Lower lobe of right lung (tissue), 2 donors: ENCODE measurements at regions not wholly inside any gene's neighbourhood (a gene's known extent, or its start where the extent isn't known, plus 50 kb on each side); places are given as distances from the start of the nearest gene placed in this dataset.

Experiments used
- ATAC-seq, 2 donors: fragments of 200-7000 bp; cut with Tn5 transposase; one replicate each; pipeline ENCODE4 v1.9.1; 2020 to 2022; ENCODE audit warnings: mild to moderate bottlenecking in 2 of 2, moderate library complexity in 2 of 2
- DNase-seq: peaks from one replicate; pipeline ENCODE4 v3.0.0-alpha.2; 2020
- H3K27ac ChIP-seq: fragments of 200-600 bp; one replicate; pipeline ENCODE4 v1.8.0; 2022
- H3K27me3 ChIP-seq: fragments of 200-600 bp; one replicate; pipeline ENCODE4 v1.8.0; 2022; ENCODE audit warnings: low read depth
- H3K36me3 ChIP-seq: fragments of 200-600 bp; one replicate; pipeline ENCODE4 v1.8.0; 2022; ENCODE audit warnings: mild to moderate bottlenecking
- H3K4me1 ChIP-seq: fragments of 200-600 bp; one replicate; pipeline ENCODE4 v1.8.0; 2022
- H3K4me3 ChIP-seq: fragments of 200-600 bp; one replicate; pipeline ENCODE4 v1.8.0; 2022; ENCODE audit warnings: mild to moderate bottlenecking
- H3K9me3 ChIP-seq: fragments of 200-600 bp; one replicate; pipeline ENCODE4 v1.8.0; 2022
- CTCF ChIP-seq: fragments of 200-600 bp; IDR thresholded peaks from one replicate; pipeline ENCODE4 v1.8.0; 2022; ENCODE audit warnings: antibody characterized with exemption, mild to moderate bottlenecking
- intact Hi-C: fragments of 100-400 bp; cut with DNase I; formaldehyde crosslinking; loops from one replicate; pipeline ENCODE4 v1.11.0; 2022
- donor health status: DM: no; HTN: yes; CAD: no; lungs with severe emphysema.

- Histone ChIP-seq H3K4me1 (no peaks in the 10 kb centered on the region), H3K27ac (no peak overlapping the region), H3K9me3 (peaks cover 8% of the 10 kb centered on the region), H3K36me3 (no peaks in the 10 kb centered on the region), H3K4me3 (no peak overlapping the region), H3K27me3 (no peaks in the 10 kb centered on the region)
- no peak for TF ChIP-seq CTCF
- DNase-seq = no peak
- no peak for ATAC-seq
- intact Hi-C loops = no loop called here
These were observed 178.0 kb upstream of the MOCS2 start for GRCh38 chr5:53287573-53287972.

GRCh38 chr5:53288511-53288910, 179.0 kb upstream of the MOCS2 start:
- Histone ChIP-seq H3K4me1 (no peaks in the 10 kb centered on the region), H3K36me3 (no peaks in the 10 kb centered on the region), H3K9me3 (peaks cover 8% of the 10 kb centered on the region), H3K27me3 (no peaks in the 10 kb centered on the region), H3K27ac (no peak overlapping the region), H3K4me3 (no peak overlapping the region)
- ATAC-seq (no peak), DNase-seq (no peak)
- no peak for TF ChIP-seq CTCF
- intact Hi-C loops = no loop called here

GRCh38 chr5:53291047-53291446, 181.5 kb upstream of the MOCS2 start:
- H3K36me3 ChIP-seq = no peaks in the 10 kb centered on the region
- no peaks in the 10 kb centered on the region for H3K4me1 ChIP-seq
- intact Hi-C loops = no loop called here
- TF ChIP-seq CTCF = no peak
- no peaks in the 10 kb centered on the region for H3K27me3 ChIP-seq
- H3K27ac ChIP-seq = no peak overlapping the region
- DNase-seq (no peak), ATAC-seq (peak in 1 of 2 donors; percentile 51)
- H3K4me3 ChIP-seq = no peak overlapping the region
- H3K9me3 ChIP-seq = peaks cover 8% of the 10 kb centered on the region

- Histone ChIP-seq H3K36me3 (no peaks in the 10 kb centered on the region), H3K4me1 (no peaks in the 10 kb centered on the region), H3K4me3 (no peak overlapping the region), H3K27me3 (no peaks in the 10 kb centered on the region), H3K27ac (peak overlapping the region; percentile 34), H3K9me3 (peaks cover 8% of the 10 kb centered on the region)
- no peak for TF ChIP-seq CTCF
- DNase-seq = no peak
- intact Hi-C loops = no loop called here
- ATAC-seq = peak; percentile 83 to 93
These were observed 182.0 kb upstream of the MOCS2 start for GRCh38 chr5:53291528-53291927.

- Histone ChIP-seq H3K27ac (no peak overlapping the region), H3K36me3 (no peaks in the 10 kb centered on the region), H3K27me3 (no peaks in the 10 kb centered on the region), H3K4me1 (no peaks in the 10 kb centered on the region), H3K9me3 (no peaks in the 10 kb centered on the region), H3K4me3 (no peak overlapping the region)
- intact Hi-C loops = no loop called here
- no peak for ATAC-seq
- DNase-seq = no peak
- no peak for TF ChIP-seq CTCF
These were observed 181.6 kb upstream of the FST start for GRCh38 chr5:53298841-53299240.

GRCh38 chr5:53302529-53302928, 177.9 kb upstream of the FST start:
- peak in 1 of 2 donors; percentile 69 for ATAC-seq
- Histone ChIP-seq H3K4me1 (no peaks in the 10 kb centered on the region), H3K27ac (no peak overlapping the region), H3K4me3 (no peak overlapping the region), H3K9me3 (no peaks in the 10 kb centered on the region), H3K27me3 (no peaks in the 10 kb centered on the region), H3K36me3 (no peaks in the 10 kb centered on the region)
- DNase-seq = no peak
- TF ChIP-seq CTCF = no peak
- intact Hi-C loops = no loop called here
